OCI-M2 (cell line): ENCODE measurements at regions not wholly inside any gene's neighbourhood (a gene's known extent, or its start where the extent isn't known, plus 50 kb on each side); places are given as distances from the start of the nearest gene placed in this dataset.

ENCODE experiments used
- DNase-seq: peaks from one replicate; lab custom pipeline; 2025; ENCODE audit not compliant: unreplicated experiment; lab: John Stamatoyannopoulos, UW

DNA sequence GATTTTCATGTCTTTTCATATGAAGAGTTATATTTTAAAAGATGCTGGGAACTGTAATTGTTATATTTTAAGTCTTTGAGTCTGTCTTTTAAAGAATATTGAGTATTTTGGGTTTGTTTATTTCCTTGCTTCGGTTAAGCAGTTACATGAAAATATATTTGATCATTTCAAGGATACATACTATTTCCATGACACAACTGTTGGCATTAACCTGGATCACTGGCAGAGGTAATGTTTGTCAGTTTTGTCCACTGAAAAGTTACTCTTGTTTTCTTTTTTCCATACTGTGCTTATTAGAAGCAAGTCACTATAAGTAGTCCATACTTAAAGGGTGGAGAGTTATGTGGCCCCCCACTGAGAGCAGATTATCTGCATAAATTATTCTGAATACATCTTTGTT is 1142.0 kb upstream of the TMEFF2 start:
- DNase-seq: no peak

DNA sequence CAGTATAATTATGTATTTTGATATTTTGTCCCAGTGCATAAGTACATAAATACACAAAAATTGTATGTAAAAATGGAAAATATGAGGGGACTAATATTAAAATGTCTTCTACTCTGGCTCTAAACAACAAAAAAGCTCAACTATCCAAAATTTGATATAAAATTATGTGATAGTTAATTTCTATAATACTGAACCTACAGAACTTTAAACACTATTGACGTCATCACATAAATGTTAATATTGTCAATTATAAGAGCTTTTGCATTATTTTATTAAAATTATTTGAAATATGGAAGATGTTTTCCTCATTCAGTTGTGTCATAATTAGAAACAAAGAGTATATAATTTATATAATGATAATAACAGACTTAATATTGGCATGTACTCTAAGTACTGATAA is 1139.7 kb upstream of the TMEFF2 start:
- DNase-seq: no peak

DNA sequence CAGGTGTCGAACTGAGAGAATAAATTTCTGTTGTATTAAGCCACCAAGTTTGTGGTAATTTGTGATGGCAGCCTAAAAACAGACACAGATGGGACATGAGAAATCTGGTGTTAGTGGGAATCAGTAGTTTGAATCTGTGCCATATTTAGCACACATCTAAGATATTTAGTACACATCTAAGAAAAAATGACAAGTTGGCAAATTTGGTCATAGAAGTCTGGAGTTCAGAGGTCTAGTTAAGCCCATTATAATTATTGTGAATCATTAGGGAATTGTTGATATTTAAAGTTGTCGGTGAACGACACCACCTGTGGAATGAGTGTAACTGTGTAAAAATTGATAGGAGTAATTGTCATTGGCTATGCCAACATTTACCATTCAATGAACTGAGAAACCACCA is 1138.8 kb upstream of the TMEFF2 start:
- no peak for DNase-seq

DNA sequence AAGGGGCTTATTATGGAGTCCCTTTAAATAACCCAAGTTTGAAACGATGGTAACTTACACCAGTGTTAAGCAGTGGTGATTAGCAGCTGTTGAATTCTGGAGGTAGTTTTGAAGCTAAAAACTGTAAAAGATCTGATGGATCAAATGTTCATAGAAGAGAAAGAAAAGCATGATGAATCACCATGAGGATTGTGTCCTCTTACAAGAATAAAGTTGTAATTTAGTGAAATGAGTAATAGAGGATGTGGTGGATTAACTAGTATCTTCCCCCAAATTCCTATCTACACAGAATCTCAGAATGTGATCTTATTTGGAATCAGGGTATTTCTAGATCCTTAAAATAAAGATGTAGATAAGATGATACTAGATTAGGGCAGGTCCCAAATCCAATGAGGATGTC is 1138.2 kb upstream of the TMEFF2 start:
- DNase-seq: no peak

DNA sequence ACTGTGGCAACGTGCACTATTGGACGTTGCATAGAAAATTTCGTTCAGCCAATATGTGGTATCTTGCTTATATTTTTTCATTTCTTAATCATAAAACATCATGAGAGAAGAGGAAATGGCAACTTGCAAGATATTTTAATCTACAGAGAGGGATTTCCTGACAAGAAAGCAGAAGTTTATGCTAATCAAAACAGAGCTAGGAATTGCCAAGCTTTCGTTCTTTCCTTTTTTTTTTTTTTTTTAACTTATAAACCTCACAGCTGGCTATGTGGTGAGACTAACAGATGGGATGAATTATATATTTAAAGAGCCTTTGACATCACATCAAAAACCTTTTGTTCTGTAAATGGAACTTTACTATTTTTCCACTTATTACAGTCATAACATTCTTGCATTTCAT is 1136.9 kb upstream of the TMEFF2 start:
- DNase-seq: no peak

DNA sequence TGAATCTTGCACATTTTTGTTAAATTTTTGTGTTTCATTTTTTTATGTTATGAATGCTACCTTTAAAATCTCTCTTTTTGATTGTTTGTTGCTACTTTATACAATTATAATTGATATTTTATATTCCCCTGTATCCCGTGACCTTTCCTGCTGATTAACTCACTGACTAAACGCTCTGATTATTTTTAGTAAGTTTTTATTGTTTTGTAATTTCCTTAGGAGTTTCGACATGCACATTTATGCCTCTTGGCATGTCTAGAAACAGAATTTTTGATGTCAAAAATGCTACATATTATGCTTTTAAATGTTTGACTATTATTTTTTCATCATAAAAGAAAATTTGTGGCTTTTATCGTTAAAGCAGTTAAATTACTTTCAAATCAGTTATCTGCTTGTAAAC is 1131.6 kb upstream of the TMEFF2 start:
- DNase-seq: no peak

DNA sequence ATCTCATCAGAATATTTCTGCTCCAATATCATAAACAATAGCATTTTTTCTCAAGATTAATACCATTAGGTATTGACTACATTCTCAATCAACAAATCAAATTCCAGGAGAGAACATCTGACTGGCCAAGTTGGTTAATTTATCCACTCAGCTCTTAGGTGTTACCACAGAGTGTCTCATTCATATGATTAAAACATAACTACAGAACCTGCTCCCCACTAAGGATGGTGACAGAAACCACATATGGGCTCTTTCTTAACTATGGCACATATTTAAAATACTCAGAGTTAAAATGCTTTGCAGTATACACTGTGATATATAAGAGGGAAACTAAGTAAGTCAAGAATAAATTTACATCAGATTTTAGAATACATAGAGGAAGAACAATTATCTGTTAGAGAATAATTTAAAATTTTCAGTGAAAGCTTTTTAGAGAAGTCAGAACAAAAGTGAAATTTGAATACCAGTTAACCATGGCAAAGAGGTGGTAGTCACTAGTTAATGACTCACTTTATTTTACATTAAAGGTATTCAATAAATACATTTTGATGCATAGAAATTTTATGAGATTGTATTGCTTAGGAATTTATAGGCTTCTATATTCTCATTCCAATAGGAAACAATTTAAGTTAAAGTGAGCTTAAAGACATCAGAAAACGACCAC is 1120.8 kb upstream of the TMEFF2 start:
- DNase-seq: no peak

DNA sequence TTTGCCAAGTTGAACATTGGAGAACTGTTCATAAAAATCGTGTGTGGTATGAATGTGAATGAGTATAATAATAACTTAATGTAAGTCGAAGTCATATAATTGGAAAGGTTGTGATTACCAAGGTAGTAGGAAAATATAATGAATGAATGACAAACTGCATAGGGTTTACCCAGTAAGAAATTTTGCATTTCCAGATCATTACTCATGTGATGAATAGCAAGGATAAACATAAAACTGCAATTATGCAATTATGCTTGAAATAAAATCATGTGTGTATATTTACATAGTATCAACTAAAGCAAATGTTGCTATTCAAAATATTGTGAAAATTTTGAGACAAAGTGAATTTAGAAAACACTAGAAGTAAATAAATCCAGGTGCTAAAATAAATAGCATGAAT is 1108.7 kb upstream of the TMEFF2 start:
- no peak for DNase-seq

DNA sequence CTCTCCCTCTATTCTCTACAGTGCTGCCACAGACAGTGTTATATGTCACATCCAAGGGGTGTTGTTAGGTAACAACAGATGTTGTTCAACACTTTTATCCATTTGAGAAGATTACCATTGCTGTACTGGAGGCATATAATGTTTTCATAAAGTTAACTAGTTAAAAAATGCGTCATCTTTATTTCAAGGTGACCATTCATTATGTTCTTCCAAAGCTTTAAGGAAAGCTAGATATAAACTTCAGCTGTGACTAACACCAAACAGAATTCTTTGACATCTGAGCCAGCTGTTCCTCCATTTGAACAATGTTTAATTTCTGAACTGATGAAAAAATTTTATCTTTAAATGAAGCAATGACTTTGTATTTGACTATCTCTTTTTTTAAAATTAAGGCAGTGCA is 1099.6 kb upstream of the TMEFF2 start:
- no peak for DNase-seq

DNA sequence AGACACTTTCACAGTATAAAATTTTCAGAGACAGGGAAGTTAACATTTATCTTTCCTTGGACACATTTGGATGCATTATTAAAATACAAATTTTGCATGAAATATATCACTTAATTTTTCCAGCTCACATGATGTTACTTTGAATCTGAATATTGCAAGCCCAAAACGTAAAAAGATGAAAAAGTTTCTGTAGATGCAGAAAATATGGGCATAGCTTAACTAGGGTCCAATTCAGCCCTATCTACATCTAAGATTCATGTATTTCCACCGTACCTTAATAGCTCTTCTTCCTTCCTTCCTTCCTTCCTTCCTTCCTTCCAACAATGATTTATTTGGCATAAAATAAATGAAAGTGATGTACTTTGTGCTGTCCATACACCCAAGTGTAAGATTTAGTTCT is 1084.6 kb upstream of the TMEFF2 start:
- DNase-seq: no peak

DNA sequence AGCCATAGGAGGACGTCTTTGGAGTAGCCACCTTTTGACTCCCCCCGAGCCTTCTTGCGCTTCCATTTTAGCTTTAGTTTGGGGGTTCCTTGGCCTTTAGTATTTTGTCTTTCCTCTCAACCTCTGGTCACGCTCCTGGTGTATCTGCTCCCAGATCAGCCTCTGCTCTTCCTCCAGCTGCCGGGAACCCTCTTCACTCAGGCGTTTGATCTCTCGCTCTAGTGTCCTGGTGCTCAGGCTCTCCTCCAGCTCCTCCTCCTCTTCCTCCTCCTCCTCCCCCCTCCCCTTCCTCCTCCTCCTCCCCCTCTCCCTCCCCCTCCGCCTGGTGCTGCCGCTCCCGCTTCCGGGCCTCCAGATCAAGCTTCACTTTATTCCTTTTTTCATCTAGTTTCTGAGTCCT is 1082.3 kb upstream of the TMEFF2 start:
- no peak for DNase-seq

DNA sequence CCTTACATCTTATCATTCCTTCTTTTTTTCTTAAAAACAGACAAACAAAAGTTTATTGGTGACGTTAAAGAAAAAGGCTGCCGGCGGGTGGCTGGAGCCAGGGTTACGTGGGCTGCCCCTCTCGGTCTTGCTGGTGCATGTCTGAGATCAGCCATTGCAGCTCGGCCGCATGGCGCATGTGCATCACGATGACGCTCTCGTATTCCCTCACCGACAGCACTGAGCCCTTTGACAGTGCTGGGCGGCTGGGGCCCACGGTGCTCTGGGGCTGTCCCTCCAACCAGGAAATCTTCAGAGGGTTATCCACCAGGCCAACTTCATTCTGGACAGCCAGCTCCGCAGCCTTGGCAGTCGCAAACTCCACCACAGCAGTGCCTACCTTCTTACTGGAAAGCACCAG is 1081.8 kb upstream of the TMEFF2 start:
- no peak for DNase-seq

DNA sequence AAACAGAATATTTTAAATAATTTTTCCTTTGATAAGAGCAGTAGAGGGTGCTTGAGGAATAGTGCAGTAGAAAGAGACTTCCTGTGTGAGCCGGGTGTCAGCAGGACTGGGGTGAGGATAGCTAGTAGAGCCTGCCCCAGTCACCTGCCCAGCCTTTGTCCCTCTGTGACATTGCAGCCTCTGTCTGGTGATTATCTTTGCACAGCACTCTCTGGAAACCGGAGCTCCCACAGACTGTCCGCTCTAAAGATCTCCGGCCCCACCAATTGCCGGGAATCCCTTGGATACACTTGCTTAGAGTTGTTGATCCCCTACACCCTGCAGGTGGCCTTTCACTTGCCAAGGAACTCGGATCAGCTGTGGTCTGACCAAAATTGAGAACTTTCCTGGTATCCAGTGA is 1081.3 kb upstream of the TMEFF2 start:
- DNase-seq: no peak

DNA sequence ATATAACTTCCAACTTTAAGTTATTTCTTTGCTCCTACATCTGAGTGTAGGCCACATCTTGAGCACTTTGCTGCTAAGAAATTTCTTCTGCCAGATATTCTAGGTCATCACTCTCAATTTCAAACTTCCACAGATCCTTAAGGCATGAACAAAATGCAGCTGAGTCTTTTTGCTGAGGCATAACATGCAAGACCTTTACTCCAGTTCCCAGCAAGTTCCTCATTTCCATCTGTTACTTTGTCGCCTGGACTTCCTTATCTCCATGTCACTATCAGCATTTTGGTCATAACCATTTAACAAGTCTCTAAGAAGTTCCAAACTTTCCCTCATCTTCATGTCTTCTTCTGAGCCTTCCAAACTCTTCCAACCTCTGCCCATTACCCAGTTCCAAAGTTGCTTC is 1077.3 kb upstream of the TMEFF2 start:
- DNase-seq: no peak

DNA sequence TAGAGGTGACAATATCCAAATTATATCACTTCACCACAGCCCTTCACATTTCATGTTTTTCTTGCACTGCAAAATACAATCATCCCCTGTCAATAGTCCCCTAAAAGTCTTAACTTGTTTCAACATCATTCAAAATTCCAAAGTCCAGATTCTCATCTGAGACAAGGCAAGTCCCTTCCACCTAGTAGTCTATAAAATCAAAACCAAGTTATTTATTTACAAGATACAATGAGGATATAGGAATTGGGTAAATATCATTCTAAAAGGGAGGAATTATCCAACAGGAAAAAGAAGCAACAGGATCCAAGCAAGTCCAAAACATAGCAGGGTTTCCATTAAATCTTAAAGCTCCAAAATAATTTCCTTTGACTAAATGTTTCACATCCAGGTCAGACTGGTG is 1076.1 kb upstream of the TMEFF2 start:
- DNase-seq: no peak

DNA sequence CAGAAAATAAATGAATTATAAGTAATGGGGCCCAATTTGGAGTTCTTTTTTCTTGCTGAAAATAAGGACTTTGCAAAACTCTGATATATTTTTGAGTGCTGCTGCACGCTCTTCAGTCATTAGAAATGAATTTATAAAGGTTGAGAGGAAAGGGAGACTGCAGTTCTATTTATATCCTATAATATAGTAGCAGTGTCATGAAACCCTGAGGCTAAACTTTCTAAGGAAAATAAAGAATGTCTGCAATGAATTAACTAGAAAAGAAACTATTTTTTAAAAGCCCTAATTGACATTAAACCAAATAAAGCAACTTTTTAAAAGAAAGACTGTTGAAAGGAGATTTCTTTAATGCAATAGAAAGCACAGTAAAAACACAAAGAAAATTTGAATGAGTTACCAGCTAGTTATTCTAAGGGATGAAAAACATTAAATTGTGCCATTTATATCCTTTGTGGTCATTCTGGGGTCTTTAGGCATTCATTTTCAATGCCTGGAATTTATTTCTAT is 1072.8 kb upstream of the TMEFF2 start:
- DNase-seq: no peak

DNA sequence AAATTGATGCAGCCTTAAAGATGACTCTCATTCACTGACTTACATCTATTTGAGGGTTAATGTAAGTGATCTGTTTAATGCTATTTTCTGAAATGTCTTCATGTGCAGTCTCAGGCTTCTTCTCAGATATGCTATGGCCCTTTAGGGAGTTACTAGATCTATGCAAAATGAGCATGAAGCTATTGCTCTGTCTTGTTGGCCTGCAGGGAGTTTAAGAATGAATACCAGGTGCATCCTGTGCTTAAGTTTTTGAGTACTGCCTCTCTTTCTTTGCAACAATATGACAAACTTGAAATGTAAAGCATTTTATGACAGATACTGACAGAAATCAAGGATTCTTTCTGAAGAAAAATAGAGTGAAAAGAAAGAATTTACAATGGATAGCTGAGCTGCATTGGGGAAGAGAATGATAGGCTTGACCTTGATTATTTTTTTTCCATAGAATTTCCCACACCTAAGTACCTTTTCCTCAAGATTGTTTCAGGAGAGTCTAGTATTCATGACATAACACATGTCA is 1058.3 kb upstream of the TMEFF2 start:
- DNase-seq: no peak

DNA sequence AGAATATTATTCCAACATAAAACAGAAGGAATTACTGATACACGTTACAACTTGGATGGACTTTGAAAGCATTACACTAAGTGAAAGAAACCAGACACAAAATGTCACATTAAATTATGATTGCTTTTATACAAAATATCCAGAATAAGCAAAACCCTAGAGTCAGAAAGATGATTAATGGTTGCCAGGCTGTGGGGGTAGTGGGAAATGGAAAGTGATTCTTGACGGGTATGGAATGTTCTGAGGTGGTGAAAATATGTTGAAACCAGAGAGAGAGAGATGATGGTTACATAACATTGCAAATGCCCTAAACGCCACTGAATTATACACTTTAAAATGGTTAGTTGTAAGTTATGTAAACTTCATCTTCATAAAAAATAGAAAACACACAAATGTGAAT is 1057.2 kb upstream of the TMEFF2 start:
- no peak for DNase-seq

DNA sequence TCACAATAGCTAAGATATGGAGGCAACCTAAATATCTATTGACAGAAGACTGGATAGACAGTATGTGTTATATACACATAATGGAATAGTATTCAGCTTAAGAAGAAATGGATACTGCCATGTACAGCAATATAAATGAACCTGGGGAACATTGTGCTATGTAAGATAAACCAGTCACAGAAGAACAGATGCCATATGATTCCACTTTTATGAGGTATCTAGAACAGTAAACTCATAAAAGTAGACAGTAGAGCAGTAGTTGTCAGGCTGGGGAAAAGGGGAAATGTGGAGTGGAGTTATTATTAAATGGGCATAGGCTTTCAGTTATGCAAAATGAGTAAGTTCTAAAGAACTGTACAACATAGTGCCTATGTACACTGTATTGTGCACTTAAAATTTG is 1055.7 kb upstream of the TMEFF2 start:
- DNase-seq: no peak

DNA sequence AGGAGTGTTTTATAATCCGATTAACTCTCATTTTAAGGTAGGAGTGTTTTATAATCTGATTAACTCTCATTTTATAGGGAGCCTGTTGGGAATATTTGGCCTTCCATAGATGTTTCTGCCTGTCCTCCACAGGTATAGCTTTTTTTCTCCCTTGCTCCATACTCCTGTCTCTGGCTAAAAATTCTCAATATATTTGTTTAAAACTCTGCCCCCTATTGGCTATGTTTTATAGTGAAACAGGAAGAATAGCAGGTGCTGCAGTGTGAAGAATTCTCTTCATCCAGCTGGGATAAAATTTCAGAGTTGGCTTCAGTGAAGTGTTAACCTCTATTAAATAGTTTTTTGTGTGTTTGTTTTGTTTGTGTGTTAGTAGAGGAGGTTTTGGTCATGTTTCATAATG is 1046.0 kb upstream of the TMEFF2 start:
- DNase-seq: no peak

DNA sequence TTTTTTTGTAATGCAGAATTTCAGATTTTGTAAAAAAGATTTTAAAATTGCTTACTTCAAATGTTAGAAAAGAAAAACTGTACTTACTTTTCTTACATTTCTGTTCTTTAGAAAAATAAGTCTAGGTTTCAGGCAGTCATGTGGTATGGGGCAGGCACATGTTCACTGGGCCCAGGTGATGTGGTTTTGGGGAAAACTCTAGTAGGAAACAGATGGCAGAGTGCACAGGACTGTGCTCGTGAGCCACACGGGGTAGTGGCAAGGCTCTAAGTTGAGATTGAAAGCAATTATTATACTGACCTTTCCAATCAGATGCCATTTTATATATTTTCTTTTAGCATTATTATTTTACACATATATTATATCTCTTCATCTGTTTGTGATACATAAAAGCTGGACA is 1036.9 kb upstream of the TMEFF2 start:
- no peak for DNase-seq

DNA sequence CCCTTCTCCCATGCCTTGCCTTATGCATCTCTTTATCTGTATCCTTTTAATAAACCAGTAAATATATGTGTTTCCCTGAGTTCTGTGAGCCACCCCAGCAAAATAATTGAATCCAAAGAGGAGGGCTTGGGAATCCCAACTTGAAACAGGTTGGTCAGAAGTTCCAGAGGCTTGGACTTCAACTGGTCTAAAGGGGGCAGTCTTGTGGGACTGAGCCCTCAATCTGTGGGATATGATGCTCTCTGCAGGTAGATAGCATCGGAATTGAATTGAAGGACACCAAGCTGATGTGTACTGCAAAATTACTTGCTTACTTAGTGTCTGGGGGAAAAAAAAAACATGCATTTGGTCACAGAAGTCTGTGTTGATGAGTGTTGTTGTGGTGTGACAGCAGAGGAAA is 1033.5 kb upstream of the TMEFF2 start:
- DNase-seq: no peak

DNA sequence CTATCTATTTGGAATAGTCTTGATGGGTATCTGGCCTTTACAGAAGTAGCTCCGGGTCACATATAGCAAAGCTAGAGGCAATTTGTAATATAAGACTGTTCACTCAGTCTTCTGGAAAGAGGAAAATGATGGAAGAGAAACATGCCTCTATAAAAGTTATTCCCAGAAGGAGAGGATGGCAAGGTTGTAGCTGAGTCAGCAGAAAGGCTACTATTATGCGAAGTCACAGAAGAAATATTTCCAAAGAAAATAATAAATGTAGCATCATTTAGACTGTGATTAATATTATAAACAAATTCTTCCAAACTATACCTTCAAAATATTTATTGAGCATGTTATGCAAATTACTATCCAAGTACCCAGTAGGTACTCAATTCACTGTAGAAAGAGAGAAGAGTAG is 1027.7 kb upstream of the TMEFF2 start:
- DNase-seq: no peak
